ENCODE measurements at regions not wholly inside any gene's neighbourhood (a gene's known extent, or its start where the extent isn't known, plus 50 kb on each side); places are given as distances from the start of the nearest gene placed in this dataset.

- no peaks in the 10 kb centered on the region for H3K4me1 ChIP-seq
- H3K4me3 ChIP-seq (ENCODE audit: low read depth, low read length), result no peak overlapping the region
- H3K27me3 ChIP-seq, result no peaks in the 10 kb centered on the region
- no peaks in the 10 kb centered on the region for H3K36me3 ChIP-seq
- no peaks in the 10 kb centered on the region for H3K9me3 ChIP-seq
- DNase-seq, result no peak
- TF ChIP-seq CTCF (IDR thresholded peaks at IDR 0.05; ENCODE audit: low read depth, low read length), result no peak
These were observed 348.1 kb downstream of the ELAVL2 start for GRCh38 chr9:23477908-23478307.

- TF ChIP-seq CTCF (IDR thresholded peaks at IDR 0.05; ENCODE audit: low read depth, low read length), result no peak
- no peaks in the 10 kb centered on the region for H3K27me3 ChIP-seq
- H3K9me3 ChIP-seq, result no peaks in the 10 kb centered on the region
- DNase-seq, result no peak
- H3K36me3 ChIP-seq, result no peaks in the 10 kb centered on the region
- H3K4me3 ChIP-seq (ENCODE audit: low read depth, low read length), result no peak overlapping the region
- no peaks in the 10 kb centered on the region for H3K4me1 ChIP-seq
These were observed 342.5 kb downstream of the ELAVL2 start for GRCh38 chr9:23483566-23483965.

- TF ChIP-seq CTCF (IDR thresholded peaks at IDR 0.05; ENCODE audit: low read depth, low read length), result peak; percentile 53
- Histone ChIP-seq H3K9me3 (no peaks in the 10 kb centered on the region; the same call in 1 of the 2 replicates), H3K36me3 (no peaks in the 10 kb centered on the region), H3K4me1 (no peaks in the 10 kb centered on the region), H3K4me3 (ENCODE audit: low read depth, low read length) (no peak overlapping the region), H3K27me3 (no peaks in the 10 kb centered on the region)
- no peak for DNase-seq
These were observed 333.7 kb downstream of the ELAVL2 start for GRCh38 chr9:23492126-23493002.

- Histone ChIP-seq H3K4me3 (ENCODE audit: low read depth, low read length) (no peak overlapping the region), H3K27me3 (no peaks in the 10 kb centered on the region), H3K36me3 (no peaks in the 10 kb centered on the region), H3K4me1 (no peaks in the 10 kb centered on the region), H3K9me3 (no peaks in the 10 kb centered on the region; the same call in 1 of the 2 replicates)
- TF ChIP-seq CTCF (IDR thresholded peaks at IDR 0.05; ENCODE audit: low read depth, low read length), result no peak
- no peak for DNase-seq
These were observed 332.8 kb downstream of the ELAVL2 start for GRCh38 chr9:23493219-23493618.

GRCh38 chr9:23496489-23497136 lies 329.4 kb downstream of the ELAVL2 start:
- Histone ChIP-seq H3K4me3 (ENCODE audit: low read depth, low read length) (no peak overlapping the region), H3K4me1 (no peaks in the 10 kb centered on the region), H3K9me3 (no peaks in the 10 kb centered on the region; the same call in 1 of the 2 replicates), H3K36me3 (no peaks in the 10 kb centered on the region), H3K27me3 (no peaks in the 10 kb centered on the region)
- DNase-seq, result no peak
- TF ChIP-seq CTCF (IDR thresholded peaks at IDR 0.05; ENCODE audit: low read depth, low read length), result no peak

GRCh38 chr9:23497137-23497504 lies 328.9 kb downstream of the ELAVL2 start:
- Histone ChIP-seq H3K4me3 (ENCODE audit: low read depth, low read length) (no peak overlapping the region), H3K36me3 (no peaks in the 10 kb centered on the region), H3K27me3 (no peaks in the 10 kb centered on the region), H3K9me3 (no peaks in the 10 kb centered on the region; the same call in 1 of the 2 replicates), H3K4me1 (no peaks in the 10 kb centered on the region)
- no peak for DNase-seq
- no peak for TF ChIP-seq CTCF (IDR thresholded peaks at IDR 0.05; ENCODE audit: low read depth, low read length)
